22Rv1 (cell line): ENCODE measurements at regions not wholly inside any gene's neighbourhood (a gene's known extent, or its start where the extent isn't known, plus 50 kb on each side); places are given as distances from the start of the nearest gene placed in this dataset.

ENCODE experiments used
- CTCF ChIP-seq: fragments of 450-650 bp; IDR thresholded peaks from 2 replicates; pipeline ENCODE4 v1.5.1; 2017; ENCODE audit warnings: mild to moderate bottlenecking
- ZFX ChIP-seq: fragments of 450-650 bp; IDR thresholded peaks from 2 replicates; pipeline ENCODE4 v1.6.1; 2017; ENCODE audit warnings: antibody characterized with exemption, borderline replicate concordance

GRCh38 chr9:24342457-24342856 is 203.2 kb downstream of the IZUMO3 start:
- TF ChIP-seq CTCF (no peak), ZFX (no peak)
